GM18861 (cell line): ENCODE measurements at regions not wholly inside any gene's neighbourhood (a gene's known extent, or its start where the extent isn't known, plus 50 kb on each side); places are given as distances from the start of the nearest gene placed in this dataset.

Experiments
- ATAC-seq: cut with Tn5 transposase; IDR thresholded peaks from one replicate; pipeline ENCODE4 v1.9.1; 2021; ENCODE audit not compliant: unreplicated experiment

DNA sequence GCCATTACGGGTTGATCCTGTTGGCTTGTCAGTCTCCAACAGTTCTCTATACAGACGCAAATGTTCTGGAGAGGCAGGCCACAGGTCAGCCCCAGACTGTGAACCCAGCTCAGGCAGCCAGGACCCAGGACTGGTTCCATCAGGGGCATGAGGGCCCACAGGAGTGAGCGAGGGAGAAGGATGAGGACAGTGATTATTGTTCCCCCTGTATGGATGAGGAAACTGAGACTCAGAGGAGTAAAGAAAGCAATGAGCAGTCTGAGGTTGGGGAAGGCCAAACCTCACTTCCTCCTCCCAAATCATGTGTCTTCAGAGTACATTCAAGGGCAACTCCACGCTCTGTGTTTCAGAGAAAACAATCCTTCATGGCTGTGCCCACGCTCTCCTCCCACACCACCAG, 121.9 kb downstream of the RPLP1 start:
- no peak for ATAC-seq

- no peak for ATAC-seq
Measured at GRCh38 chr15:69575387-69575786, 122.8 kb downstream of the RPLP1 start.

- no peak for ATAC-seq
Measured at GRCh38 chr15:69576035-69576526, 123.5 kb downstream of the RPLP1 start.

GRCh38 chr15:69576948-69577351, 124.3 kb downstream of the RPLP1 start:
- no peak for ATAC-seq

DNA sequence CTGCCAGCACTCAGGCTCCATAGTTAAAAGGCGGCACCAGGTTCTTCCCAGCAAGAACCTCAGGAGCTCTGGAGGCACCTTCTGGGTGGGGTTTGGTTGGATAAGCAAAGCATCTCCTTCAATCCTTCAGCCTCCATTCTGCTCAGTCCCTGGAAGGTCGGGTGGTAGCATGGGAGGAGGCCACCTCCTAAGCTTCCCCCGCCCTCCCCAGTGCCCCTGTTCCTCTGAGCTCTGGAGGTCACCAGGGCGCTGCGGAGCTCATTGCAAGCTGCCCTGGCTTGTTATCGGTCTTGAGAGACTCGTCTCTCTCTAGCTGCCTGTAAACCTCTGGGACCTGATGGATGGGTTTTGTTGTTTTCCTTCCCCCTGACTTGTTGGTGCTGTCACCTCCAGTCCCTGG, 124.8 kb downstream of the RPLP1 start:
- ATAC-seq: no peak

DNA sequence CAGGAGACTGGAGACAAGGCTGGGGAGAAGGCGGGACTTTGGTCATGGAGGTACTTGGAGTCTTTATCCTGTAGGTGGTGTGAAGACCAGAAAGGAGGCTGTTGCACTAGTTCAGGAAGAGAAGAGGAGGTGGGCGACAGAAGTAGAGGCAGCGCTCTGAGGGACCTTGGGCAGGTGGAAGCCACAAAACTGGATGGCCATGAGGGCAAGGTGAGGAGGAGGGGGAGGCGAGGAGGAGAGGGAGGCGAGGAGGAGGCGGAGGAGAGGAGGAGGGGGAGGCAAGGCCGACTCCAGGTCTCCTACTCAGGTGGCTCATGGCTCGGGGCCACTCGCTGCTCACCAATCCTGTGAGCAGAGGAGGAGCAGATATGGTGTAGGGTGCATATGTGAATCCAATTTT, 125.6 kb downstream of the RPLP1 start:
- ATAC-seq: no peak

- no peak for ATAC-seq
Measured at GRCh38 chr15:69578787-69579583, 126.4 kb downstream of the RPLP1 start.

DNA sequence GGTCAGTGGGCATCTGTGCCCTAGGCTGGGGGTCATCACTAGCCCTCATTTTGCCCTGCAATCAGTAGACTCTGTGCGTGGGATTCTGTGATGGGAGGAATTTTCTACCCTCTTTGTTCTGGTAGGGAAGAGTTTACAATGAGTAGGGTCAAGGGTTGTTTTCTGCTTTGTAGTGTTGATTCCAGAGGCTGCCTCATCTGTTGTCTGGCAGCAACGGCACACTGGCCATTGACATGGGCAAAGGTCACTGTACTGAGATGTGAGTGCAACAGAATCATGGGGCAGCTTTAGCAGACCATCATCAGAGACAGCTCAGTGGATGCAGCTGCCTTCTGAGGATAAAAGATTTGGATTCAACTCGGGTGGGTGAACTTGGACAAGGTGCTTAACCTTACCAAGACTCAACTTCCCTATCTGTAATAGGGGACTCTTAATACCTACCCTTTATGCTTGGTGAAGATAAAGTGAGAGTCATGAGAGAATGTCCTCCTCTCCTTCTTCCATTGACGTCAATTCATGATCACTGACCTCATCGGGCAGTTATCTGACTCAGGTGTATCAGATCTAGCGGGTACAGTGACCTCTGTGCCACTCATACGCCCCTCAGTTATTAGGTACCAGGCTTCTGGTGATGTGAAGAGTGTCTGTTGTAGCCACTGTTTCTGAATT, 127.5 kb downstream of the RPLP1 start:
- no peak for ATAC-seq

GRCh38 chr15:69583626-69584025, 131.0 kb downstream of the RPLP1 start:
- no peak for ATAC-seq

DNA sequence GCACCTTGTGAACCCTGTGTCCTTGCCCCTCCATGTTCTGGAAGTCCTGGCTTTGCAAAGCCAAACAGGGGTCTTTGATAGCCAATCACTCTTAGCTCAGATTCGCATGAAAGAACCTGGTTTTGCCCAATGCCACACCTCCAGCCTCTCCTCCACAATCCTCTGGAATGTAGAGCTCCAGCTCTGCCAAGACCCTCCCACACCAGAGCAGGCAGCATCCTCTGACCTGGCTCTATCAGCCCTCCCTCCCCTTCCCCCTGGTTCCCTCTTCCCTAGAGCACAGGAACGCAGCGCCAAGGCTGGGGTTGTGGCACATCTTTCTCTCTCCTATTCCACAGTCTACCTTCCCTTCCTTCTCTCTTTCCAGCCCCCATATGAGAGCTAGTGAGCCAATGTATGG, 133.3 kb downstream of the RPLP1 start:
- no peak for ATAC-seq

DNA sequence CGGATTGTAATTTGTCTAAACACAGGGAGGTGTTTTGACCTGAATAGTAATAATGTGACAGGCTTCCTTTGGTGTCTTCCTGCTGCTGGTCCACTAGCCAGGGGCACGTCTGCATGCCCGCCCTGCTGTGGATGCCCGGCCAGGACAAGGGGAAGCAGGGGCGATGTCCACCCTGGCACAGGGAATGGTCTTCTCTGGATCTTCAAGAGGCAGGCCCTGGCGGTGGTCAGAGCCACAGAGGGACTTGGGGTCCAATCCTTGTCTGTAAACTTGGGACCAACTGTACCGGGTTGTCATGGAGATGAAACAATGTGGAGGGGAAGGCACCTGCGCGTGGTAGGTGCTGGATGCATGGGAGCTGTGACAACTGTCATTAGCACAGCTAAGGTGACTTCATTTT, 134.1 kb downstream of the RPLP1 start:
- ATAC-seq: no peak

- no peak for ATAC-seq
Measured at GRCh38 chr15:69587723-69588426, 135.3 kb downstream of the RPLP1 start.

GRCh38 chr15:69590201-69590710, 137.6 kb downstream of the RPLP1 start:
- ATAC-seq: no peak

GRCh38 chr15:69590932-69591524, 138.4 kb downstream of the RPLP1 start:
- ATAC-seq: no peak

DNA sequence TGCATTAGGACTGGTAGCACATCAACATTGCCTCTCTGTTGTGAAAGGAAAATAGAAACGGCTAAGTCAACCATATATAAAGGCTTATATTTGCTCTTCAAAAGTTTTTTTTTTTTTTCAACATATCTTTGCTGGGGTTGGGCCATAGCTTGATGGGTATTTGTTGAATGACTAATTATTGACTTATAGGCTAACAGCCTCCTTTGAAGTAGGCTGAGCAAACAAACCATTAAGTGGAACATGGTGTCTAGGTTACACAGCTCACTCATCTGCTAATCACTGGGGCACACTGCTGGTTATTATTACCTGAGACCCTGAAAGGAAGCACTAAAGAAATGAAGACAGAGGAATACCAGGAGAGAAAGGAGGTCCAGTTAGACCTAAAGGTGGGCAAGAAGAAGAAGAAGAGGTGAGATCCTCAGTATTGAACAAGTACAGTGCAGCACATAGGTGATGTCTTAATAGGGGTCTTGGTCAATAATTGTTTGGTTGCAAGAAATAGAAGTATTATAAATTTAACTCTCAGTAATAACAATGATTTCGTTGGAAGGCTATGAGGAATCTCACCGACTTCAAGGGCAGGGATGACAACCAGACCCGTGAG, 139.4 kb downstream of the RPLP1 start:
- ATAC-seq: no peak

DNA sequence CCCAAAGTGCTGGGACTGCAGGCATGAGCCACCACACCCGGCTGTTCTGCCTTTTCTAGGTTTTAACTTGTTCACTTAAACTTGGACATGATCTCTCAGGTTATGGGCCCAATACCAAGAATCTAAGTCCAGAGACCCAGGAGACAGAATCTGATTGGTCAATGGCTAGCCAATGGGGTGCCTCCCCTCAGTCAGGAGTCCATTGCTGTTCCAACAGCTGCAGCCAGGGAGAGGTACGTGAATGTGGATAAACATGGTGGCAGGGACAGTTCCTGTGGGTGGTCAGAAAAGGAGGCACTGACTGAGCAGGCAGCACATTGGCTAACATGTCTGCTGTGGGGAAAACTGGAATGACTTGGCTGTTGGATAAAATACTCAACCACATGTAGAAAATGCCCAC, 140.3 kb downstream of the RPLP1 start:
- no peak for ATAC-seq

DNA sequence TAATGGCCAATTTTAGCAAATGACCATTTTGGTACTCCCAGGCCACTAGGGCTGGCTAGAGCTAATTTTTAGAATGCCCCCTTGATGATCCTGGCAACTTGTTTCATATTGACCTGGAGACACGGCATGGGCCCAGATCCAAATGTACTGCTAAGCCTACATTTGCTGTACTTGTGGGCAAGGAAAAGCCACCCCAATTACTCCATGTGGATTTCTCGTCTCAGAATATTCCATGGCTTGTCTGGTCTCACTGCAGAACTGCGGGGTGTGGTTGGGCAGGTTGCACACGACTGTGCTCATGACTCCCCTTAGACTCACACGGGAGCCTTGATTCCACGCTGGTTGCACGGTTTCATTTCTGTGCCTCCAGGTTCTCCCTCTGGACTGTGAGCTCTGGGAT, 140.9 kb downstream of the RPLP1 start:
- no peak for ATAC-seq

DNA sequence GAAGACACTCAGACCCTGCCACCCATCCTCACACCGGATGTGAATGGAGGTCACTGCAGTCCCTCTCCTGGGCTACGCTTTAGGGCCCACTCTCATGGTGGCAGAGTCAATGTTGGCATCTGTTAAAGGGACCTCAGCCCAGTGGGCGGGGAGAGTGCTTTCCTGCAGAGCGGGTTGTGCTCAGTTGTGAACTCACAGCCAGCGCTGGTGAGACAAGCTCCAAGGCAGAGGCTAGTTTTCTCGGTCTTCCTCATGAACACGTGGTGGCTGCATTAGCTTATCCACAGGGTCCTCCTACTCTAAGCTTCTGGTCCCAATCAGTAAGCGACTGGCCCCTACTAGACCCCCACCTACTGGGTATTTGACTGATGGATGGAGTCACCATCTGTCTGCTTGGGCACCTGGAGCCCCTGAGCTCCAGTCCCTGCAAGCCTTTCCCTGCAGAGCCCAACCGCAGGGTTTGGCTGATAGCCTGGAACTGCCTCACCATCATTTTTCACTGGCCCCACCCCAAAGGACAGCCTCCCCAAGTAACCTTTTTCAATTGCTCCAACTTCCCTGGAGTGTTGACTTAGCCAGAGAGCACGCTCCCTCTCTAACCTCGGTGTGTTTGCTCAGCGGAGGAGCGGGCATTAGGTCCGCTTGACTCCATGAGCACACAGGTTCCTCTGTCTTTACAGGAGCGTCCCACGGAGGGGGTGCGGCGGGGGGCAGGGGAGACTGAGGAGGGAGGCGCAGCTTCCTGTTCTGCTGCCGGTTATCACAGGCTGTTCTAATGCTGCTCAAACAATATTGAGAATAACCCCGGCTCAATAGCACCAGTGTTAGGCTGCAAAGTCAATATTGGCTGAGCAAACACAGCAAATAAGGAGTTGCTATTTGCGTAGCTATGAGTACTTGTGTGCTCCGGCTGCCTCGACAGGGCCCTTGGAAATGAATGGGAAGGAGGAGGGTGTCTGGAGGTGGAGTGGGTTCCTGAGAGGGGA, 141.7 kb downstream of the RPLP1 start:
- ATAC-seq: no peak

GRCh38 chr15:69595009-69595791, 142.6 kb downstream of the RPLP1 start:
- no peak for ATAC-seq
